ENCODE measurements at regions not wholly inside any gene's neighbourhood (a gene's known extent, or its start where the extent isn't known, plus 50 kb on each side); places are given as distances from the start of the nearest gene placed in this dataset.

DNA sequence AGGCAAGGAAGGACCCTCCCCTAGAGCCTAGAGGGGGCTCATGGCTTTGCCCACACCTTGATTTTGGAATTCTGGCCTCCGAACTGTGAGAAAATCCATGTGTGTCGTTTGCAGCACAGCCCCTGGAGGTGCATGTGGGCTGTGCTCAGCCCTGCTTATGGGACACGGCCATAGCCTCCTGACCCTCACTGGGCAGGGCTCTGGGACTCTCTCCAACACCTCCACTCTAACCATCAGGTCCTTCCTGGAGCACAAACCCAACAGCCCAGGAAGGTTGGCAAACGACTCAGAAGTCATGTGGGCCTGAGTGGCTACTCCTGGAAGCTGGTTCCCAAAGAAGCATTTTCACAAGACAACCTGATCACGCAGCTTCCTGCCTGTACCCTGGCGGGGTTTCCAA is 144.1 kb downstream of the CTTN start:
- TF ChIP-seq POLR2A (IDR thresholded peaks at IDR 0.05; ENCODE audit: extremely low read depth, insufficient read length): no peak
- TF ChIP-seq, protein P1, sequence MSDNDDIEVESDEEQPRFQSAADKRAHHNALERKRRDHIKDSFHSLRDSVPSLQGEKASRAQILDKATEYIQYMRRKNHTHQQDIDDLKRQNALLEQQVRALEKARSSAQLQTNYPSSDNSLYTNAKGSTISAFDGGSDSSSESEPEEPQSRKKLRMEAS (IDR thresholded peaks at IDR 0.05; ENCODE audit: low read depth, low read length): no peak
- TF ChIP-seq, protein P2, sequence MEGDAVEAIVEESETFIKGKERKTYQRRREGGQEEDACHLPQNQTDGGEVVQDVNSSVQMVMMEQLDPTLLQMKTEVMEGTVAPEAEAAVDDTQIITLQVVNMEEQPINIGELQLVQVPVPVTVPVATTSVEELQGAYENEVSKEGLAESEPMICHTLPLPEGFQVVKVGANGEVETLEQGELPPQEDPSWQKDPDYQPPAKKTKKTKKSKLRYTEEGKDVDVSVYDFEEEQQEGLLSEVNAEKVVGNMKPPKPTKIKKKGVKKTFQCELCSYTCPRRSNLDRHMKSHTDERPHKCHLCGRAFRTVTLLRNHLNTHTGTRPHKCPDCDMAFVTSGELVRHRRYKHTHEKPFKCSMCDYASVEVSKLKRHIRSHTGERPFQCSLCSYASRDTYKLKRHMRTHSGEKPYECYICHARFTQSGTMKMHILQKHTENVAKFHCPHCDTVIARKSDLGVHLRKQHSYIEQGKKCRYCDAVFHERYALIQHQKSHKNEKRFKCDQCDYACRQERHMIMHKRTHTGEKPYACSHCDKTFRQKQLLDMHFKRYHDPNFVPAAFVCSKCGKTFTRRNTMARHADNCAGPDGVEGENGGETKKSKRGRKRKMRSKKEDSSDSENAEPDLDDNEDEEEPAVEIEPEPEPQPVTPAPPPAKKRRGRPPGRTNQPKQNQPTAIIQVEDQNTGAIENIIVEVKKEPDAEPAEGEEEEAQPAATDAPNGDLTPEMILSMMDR (IDR thresholded peaks at IDR 0.05; ENCODE audit: low read depth, low read length): no peak

All from NB4 (cell line).